IMR-90 (cell line): ENCODE measurements at regions not wholly inside any gene's neighbourhood (a gene's known extent, or its start where the extent isn't known, plus 50 kb on each side); places are given as distances from the start of the nearest gene placed in this dataset.

ENCODE experiments used
- ATAC-seq: fragments of 200-7000 bp; cut with Tn5 transposase; 2 replicates; pipeline ENCODE4 v1.9.1; 2020; ENCODE audit warnings: low read depth, mild to moderate bottlenecking, moderate library complexity
- BruUV-seq: library from RNA; stranded (reverse); fragments of 400-500 nt; replicated peaks from 2 replicates; lab custom pipeline; 2021; lab: Mats Ljungman, UMichigan
- CTCF ChIA-PET: fragments of 300-600 bp; formaldehyde crosslinking; extraction: SDS; loops from one replicate; lab custom pipeline; 2021; ENCODE audit warnings: antibody characterized with exemption; lab: Yijun Ruan, JAX
- POLR2A ChIA-PET: fragments of 300-600 bp; sonication (Branson Sonifier 250); formaldehyde crosslinking; loops from one replicate; lab custom pipeline; 2022; ENCODE audit warnings: antibody characterized with exemption; ENCODE audit not compliant: unreplicated experiment; lab: Charles Lee
- DNase-seq: peaks from one replicate; pipeline ENCODE4 v3.0.0; 2013
- H2AFZ ChIP-seq: replicated peaks from 2 replicates; pipeline ENCODE3; 2013; ENCODE audit warnings: low read length, mild to moderate bottlenecking; ENCODE audit not compliant: poor library complexity
- H2AK5ac ChIP-seq: 2 replicates; pipeline ENCODE4 v1.6.1; 2013; ENCODE audit warnings: low read depth, low read length, inconsistent platforms
- H2AK9ac ChIP-seq: replicated peaks from 2 replicates; pipeline ENCODE3; 2013; ENCODE audit warnings: mild to moderate bottlenecking, low read depth, low read length, moderate library complexity; ENCODE audit not compliant: poor library complexity
- H2BK120ac ChIP-seq: 2 replicates; pipeline ENCODE4 v1.6.1; 2013; ENCODE audit warnings: low read depth, low read length, inconsistent platforms
- H2BK15ac ChIP-seq: 3 replicates; pipeline ENCODE4 v1.6.1; 2013; ENCODE audit warnings: low read depth, low read length, inconsistent platforms
- H2BK20ac ChIP-seq: 2 replicates; pipeline ENCODE4 v1.6.1; 2013; ENCODE audit warnings: low read depth, mild to moderate bottlenecking, inconsistent platforms, low read length, moderate library complexity
- H2BK5ac ChIP-seq: 2 replicates; pipeline ENCODE4 v1.6.1; 2013; ENCODE audit warnings: mild to moderate bottlenecking, low read depth, low read length, inconsistent platforms; ENCODE audit not compliant: poor library complexity, severe bottlenecking
- H3K14ac ChIP-seq: replicated peaks from 2 replicates; pipeline ENCODE4 v1.6.1; 2013; ENCODE audit warnings: low read depth, low read length, inconsistent platforms
- H3K18ac ChIP-seq: 2 replicates; pipeline ENCODE4 v1.6.1; 2013; ENCODE audit warnings: low read depth, low read length, control low read depth
- H3K23ac ChIP-seq: 2 replicates; pipeline ENCODE4 v1.6.1; 2013; ENCODE audit warnings: low read depth, low read length, inconsistent platforms
- H3K27ac ChIP-seq: 2 replicates; pipeline ENCODE4 v1.5.1; 2013; ENCODE audit warnings: mild to moderate bottlenecking, control low read depth, low read length; ENCODE audit not compliant: insufficient read depth
- H3K27me3 ChIP-seq: 2 replicates; pipeline ENCODE4 v1.6.1; 2013; ENCODE audit warnings: low read length; ENCODE audit not compliant: control insufficient read depth, insufficient read depth
- H3K36me3 ChIP-seq: 2 replicates; pipeline ENCODE4 v1.6.1; 2013; ENCODE audit warnings: low read length, mixed read lengths; ENCODE audit not compliant: control insufficient read depth, insufficient read depth
- H3K4ac ChIP-seq: 2 replicates; pipeline ENCODE4 v1.6.1; 2013; ENCODE audit warnings: low read depth, low read length, inconsistent platforms
- H3K4me1 ChIP-seq: 2 replicates; pipeline ENCODE4 v1.6.1; 2013; ENCODE audit warnings: low read length, mixed read lengths; ENCODE audit not compliant: control insufficient read depth, insufficient read depth
- H3K4me2 ChIP-seq: 2 replicates; pipeline ENCODE4 v1.6.1; 2013; ENCODE audit warnings: low read depth, mild to moderate bottlenecking, control low read depth, low read length, moderate library complexity
- H3K4me3 ChIP-seq: 2 replicates; pipeline ENCODE4 v1.5.1; 2013; ENCODE audit warnings: low read depth, mild to moderate bottlenecking, control low read depth, low read length, moderate library complexity; ENCODE audit not compliant: insufficient read depth
- H3K56ac ChIP-seq: 2 replicates; pipeline ENCODE4 v1.6.1; 2013; ENCODE audit warnings: low read length, inconsistent platforms; ENCODE audit not compliant: insufficient read depth; ENCODE audit errors: extremely low read depth
- H3K79me1 ChIP-seq, 2 experiments: 2 replicates each; pipeline ENCODE4 v1.6.1; 2013; ENCODE audit warnings: low read length in 2 of 2, inconsistent platforms in 1 of 2, low read depth in 1 of 2
- H3K9ac ChIP-seq: 2 replicates; pipeline ENCODE4 v1.6.1; 2013; ENCODE audit warnings: low read depth, low read length, control low read depth
- H3K9me1 ChIP-seq: 2 replicates; pipeline ENCODE4 v1.6.1; 2013; ENCODE audit warnings: low read length, inconsistent platforms; ENCODE audit not compliant: insufficient read depth
- H3K9me3 ChIP-seq: 2 replicates; pipeline ENCODE4 v1.6.1; 2013; ENCODE audit warnings: low read length; ENCODE audit not compliant: control insufficient read depth, insufficient read depth
- H4K20me1 ChIP-seq: 2 replicates; pipeline ENCODE4 v1.6.1; 2013; ENCODE audit warnings: low read length, inconsistent platforms; ENCODE audit not compliant: insufficient read depth
- H4K5ac ChIP-seq: 2 replicates; pipeline ENCODE4 v1.6.1; 2013; ENCODE audit warnings: mild to moderate bottlenecking, low read depth, low read length, control low read depth
- H4K8ac ChIP-seq, 2 experiments: 2 replicates each; pipeline ENCODE4 v1.6.1; 2013; ENCODE audit warnings: low read depth in 2 of 2, low read length in 2 of 2, control low read depth in 1 of 2, inconsistent platforms in 1 of 2
- H4K91ac ChIP-seq: 2 replicates; pipeline ENCODE4 v1.6.1; 2013; ENCODE audit warnings: low read depth, low read length, inconsistent platforms; ENCODE audit not compliant: insufficient read depth
- BHLHE40 ChIP-seq: fragments of 150-350 bp; IDR thresholded peaks from 2 replicates; pipeline ENCODE4 v1.6.1; 2016; ENCODE audit warnings: mild to moderate bottlenecking, low read depth, low read length
- CEBPB ChIP-seq: IDR thresholded peaks from 2 replicates; pipeline ENCODE4 v1.6.1; 2012; ENCODE audit warnings: low read depth, low read length, improper control_type of control experiment
- CHD1 ChIP-seq: IDR thresholded peaks from 2 replicates; pipeline ENCODE4 v1.6.1; 2012; ENCODE audit warnings: low read depth, low read length, improper control_type of control experiment
- FOS ChIP-seq: fragments of 150-350 bp; IDR thresholded peaks from 2 replicates; pipeline ENCODE4 v1.6.1; 2016; ENCODE audit warnings: low read depth, low read length
- MAFK ChIP-seq: IDR thresholded peaks from 2 replicates; pipeline ENCODE4 v1.6.1; 2012; ENCODE audit warnings: low read depth, low read length, improper control_type of control experiment
- MAZ ChIP-seq: IDR thresholded peaks from 2 replicates; pipeline ENCODE4 v1.6.1; 2012; ENCODE audit warnings: low read depth, mild to moderate bottlenecking, low read length, improper control_type of control experiment, moderate library complexity, borderline replicate concordance
- MXI1 ChIP-seq: IDR thresholded peaks from 2 replicates; pipeline ENCODE4 v1.6.1; 2012; ENCODE audit warnings: low read depth, mild to moderate bottlenecking, low read length, moderate library complexity, borderline replicate concordance
- NFE2L2 ChIP-seq: fragments of 150-350 bp; IDR thresholded peaks from 2 replicates; pipeline ENCODE4 v1.6.1; 2016; ENCODE audit warnings: low read depth, mild to moderate bottlenecking, low read length
- POLR2A ChIP-seq: IDR thresholded peaks from 2 replicates; pipeline ENCODE4 v1.6.1; 2012; ENCODE audit warnings: mild to moderate bottlenecking, low read depth, low read length
- RAD21 ChIP-seq: IDR thresholded peaks from 2 replicates; pipeline ENCODE4 v1.6.1; 2012; ENCODE audit warnings: low read length, improper control_type of control experiment
- RCOR1 ChIP-seq: IDR thresholded peaks from 2 replicates; pipeline ENCODE4 v1.6.1; 2012; ENCODE audit warnings: mild to moderate bottlenecking, low read length, improper control_type of control experiment; ENCODE audit not compliant: insufficient replicate concordance
- RFX5 ChIP-seq: IDR thresholded peaks from 2 replicates; pipeline ENCODE4 v1.8.0; 2012; ENCODE audit warnings: low read depth, mild to moderate bottlenecking, low read length, moderate library complexity
- SMC3 ChIP-seq: fragments of 150-350 bp; IDR thresholded peaks from 2 replicates; pipeline ENCODE4 v1.6.1; 2016; ENCODE audit warnings: low read depth, mild to moderate bottlenecking, antibody characterized with exemption, low read length, moderate library complexity
- WGBS, 2 experiments: methylation state at CpG; one replicate each; pipeline versions ENCODE4 v1.1.5 to v1.1.7; 2013; ENCODE audit warnings: missing lambda C conversion rate in 2 of 2; ENCODE audit not compliant: insufficient read length in 1 of 2; ENCODE audit errors: extremely low coverage in 2 of 2; 5-methylcytosine and 5-hydroxymethylcytosine counted together
- dilution Hi-C: fragments of 300-500 bp; cut with HindIII; formaldehyde crosslinking; loops from one replicate; pipeline ENCODE4 v1.14.3; 2018; ENCODE audit warnings: low sequenced_read_pairs; ENCODE audit not compliant: unreplicated experiment
- in situ Hi-C: fragments of 300-500 bp; cut with MboI; formaldehyde crosslinking; loops from 3 replicates; pipeline ENCODE4 v1.14.3; 2019; ENCODE audit warnings: low sequenced_read_pairs, inconsistent platforms, mixed read lengths
- intact Hi-C: fragments of 100-400 bp; cut with micrococcal nuclease; formaldehyde crosslinking; loops from 2 replicates; pipeline ENCODE4 v1.10.0; 2022
- TF ChIP-seq, protein P1 (sequence below): fragments of 150-350 bp; IDR thresholded peaks from 2 replicates; pipeline ENCODE4 v1.6.1; 2017; ENCODE audit warnings: mild to moderate bottlenecking, antibody characterized with exemption, low read length, low read depth
- TF ChIP-seq, protein P2 (sequence below): conservative IDR thresholded peaks from 2 replicates; pipeline ENCODE4 v1.5.1; 2012; ENCODE audit warnings: mild to moderate bottlenecking, low read depth, low read length, improper control_type of control experiment
- TF ChIP-seq, protein P3 (sequence below): fragments of 150-350 bp; IDR thresholded peaks from 2 replicates; pipeline ENCODE4 v1.6.1; 2016; ENCODE audit warnings: low read depth, mild to moderate bottlenecking, low read length, moderate library complexity, borderline replicate concordance

DNA sequence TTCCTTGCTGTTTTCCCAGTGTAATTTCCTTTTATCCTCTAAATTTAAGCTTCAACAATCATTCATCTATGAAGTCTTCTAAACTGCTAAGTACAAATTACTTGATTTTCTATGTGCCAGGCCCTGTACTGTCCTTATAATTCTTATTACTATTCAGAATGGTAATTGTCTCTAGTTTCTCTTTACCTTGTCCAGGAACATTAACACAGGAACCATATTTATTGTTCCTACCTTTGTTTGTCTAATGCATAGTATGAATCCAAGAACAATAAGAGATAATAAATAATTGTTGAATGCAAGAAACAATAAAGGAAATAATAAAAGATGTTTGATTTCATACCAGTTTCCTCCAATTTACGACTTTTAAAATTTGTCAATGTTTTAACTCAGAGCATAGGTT lies 1083.2 kb downstream of the ROBO2 start:
- dilution Hi-C loops (no loop called here), intact Hi-C loops (no loop called here), in situ Hi-C loops (no loop called here)
- H2AK9ac ChIP-seq = no peak overlapping the region
- H4K5ac ChIP-seq = no peak overlapping the region
- no peak overlapping the region for H2BK5ac ChIP-seq
- H2BK20ac ChIP-seq = no peak overlapping the region
- H2BK120ac ChIP-seq = no peak overlapping the region
- no peak overlapping the region for H3K14ac ChIP-seq
- CTCF ChIA-PET = no interaction called here
- no peak overlapping the region for H2BK15ac ChIP-seq
- H3K18ac ChIP-seq = no peak overlapping the region
- no peaks in the 10 kb centered on the region for H3K79me1 ChIP-seq
- H3K4me3 ChIP-seq = no peak overlapping the region
- no peak overlapping the region for H3K9ac ChIP-seq
- no peaks in the 10 kb centered on the region for H4K20me1 ChIP-seq
- H3K4me1 ChIP-seq = no peaks in the 10 kb centered on the region
- no peak for TF ChIP-seq MXI1
- TF ChIP-seq NFE2L2 = no peak
- no peak for TF ChIP-seq POLR2A
- TF ChIP-seq RFX5 = no peak
- no peak for TF ChIP-seq MAFK
- TF ChIP-seq, protein P1, sequence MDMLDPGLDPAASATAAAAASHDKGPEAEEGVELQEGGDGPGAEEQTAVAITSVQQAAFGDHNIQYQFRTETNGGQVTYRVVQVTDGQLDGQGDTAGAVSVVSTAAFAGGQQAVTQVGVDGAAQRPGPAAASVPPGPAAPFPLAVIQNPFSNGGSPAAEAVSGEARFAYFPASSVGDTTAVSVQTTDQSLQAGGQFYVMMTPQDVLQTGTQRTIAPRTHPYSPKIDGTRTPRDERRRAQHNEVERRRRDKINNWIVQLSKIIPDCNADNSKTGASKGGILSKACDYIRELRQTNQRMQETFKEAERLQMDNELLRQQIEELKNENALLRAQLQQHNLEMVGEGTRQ = no peak
- TF ChIP-seq FOS = no peak
- no peak for TF ChIP-seq SMC3
- TF ChIP-seq, protein P2, sequence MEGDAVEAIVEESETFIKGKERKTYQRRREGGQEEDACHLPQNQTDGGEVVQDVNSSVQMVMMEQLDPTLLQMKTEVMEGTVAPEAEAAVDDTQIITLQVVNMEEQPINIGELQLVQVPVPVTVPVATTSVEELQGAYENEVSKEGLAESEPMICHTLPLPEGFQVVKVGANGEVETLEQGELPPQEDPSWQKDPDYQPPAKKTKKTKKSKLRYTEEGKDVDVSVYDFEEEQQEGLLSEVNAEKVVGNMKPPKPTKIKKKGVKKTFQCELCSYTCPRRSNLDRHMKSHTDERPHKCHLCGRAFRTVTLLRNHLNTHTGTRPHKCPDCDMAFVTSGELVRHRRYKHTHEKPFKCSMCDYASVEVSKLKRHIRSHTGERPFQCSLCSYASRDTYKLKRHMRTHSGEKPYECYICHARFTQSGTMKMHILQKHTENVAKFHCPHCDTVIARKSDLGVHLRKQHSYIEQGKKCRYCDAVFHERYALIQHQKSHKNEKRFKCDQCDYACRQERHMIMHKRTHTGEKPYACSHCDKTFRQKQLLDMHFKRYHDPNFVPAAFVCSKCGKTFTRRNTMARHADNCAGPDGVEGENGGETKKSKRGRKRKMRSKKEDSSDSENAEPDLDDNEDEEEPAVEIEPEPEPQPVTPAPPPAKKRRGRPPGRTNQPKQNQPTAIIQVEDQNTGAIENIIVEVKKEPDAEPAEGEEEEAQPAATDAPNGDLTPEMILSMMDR = no peak
- TF ChIP-seq CHD1 = no peak
- no peak for TF ChIP-seq BHLHE40
- TF ChIP-seq, protein P3, sequence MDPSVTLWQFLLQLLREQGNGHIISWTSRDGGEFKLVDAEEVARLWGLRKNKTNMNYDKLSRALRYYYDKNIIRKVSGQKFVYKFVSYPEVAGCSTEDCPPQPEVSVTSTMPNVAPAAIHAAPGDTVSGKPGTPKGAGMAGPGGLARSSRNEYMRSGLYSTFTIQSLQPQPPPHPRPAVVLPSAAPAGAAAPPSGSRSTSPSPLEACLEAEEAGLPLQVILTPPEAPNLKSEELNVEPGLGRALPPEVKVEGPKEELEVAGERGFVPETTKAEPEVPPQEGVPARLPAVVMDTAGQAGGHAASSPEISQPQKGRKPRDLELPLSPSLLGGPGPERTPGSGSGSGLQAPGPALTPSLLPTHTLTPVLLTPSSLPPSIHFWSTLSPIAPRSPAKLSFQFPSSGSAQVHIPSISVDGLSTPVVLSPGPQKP = no peak
- TF ChIP-seq RAD21 = no peak
- no peak for TF ChIP-seq MAZ
- TF ChIP-seq CEBPB = no peak
- TF ChIP-seq RCOR1 = no peak
- no peak overlapping the region for H3K56ac ChIP-seq
- POLR2A ChIA-PET = no interaction called here
- no peak for ATAC-seq
- no TSS peak for BruUV-seq
- H3K27me3 ChIP-seq = no peaks in the 10 kb centered on the region
- H4K91ac ChIP-seq = no peak overlapping the region
- no peak overlapping the region for H4K8ac ChIP-seq
- no peak for DNase-seq
- H3K27ac ChIP-seq = no peak overlapping the region
- H3K4me2 ChIP-seq = no peak overlapping the region
- H2AK5ac ChIP-seq = no peak overlapping the region
- WGBS, 2 experiments = no CpG with 5 or more reads among the region's 1 CpG
- no peaks in the 10 kb centered on the region for H3K9me3 ChIP-seq
- H2AFZ ChIP-seq = no peak overlapping the region
- no peaks in the 10 kb centered on the region for H3K36me3 ChIP-seq
- H3K4ac ChIP-seq = no peak overlapping the region
- no peaks in the 10 kb centered on the region for H3K9me1 ChIP-seq
- no peak overlapping the region for H3K23ac ChIP-seq
